Ovary (tissue), 7 donors: ENCODE measurements at regions not wholly inside any gene's neighbourhood (a gene's known extent, or its start where the extent isn't known, plus 50 kb on each side); places are given as distances from the start of the nearest gene placed in this dataset.

Source experiments
- DNase-seq, 5 donors: peaks; one replicate each; pipeline ENCODE4 v3.0.0-alpha.2; 2019 to 2020
- H3K27ac ChIP-seq, 2 donors: fragments of 200-600 bp; one replicate each; pipeline versions ENCODE4 v1.5.1 to v1.8.0; 2019 to 2022
- H3K27me3 ChIP-seq: fragments of 200-600 bp; one replicate; pipeline ENCODE4 v1.8.0; 2022
- H3K36me3 ChIP-seq: fragments of 200-600 bp; sonication (generic); one replicate; pipeline ENCODE4 v1.5.1; 2019
- H3K4me1 ChIP-seq: one replicate; pipeline ENCODE4 v1.8.1; 2013; ENCODE audit warnings: mild to moderate bottlenecking, moderate library complexity; ENCODE audit not compliant: insufficient read depth
- H3K4me3 ChIP-seq: fragments of 200-600 bp; sonication (generic); one replicate; pipeline ENCODE4 v1.5.1; 2017
- H3K9me3 ChIP-seq, 2 donors: fragments of 200-600 bp in 1 of 2; sonication (generic) in 1 of 2; one replicate each; pipeline versions ENCODE4 v1.5.1 to v1.8.1; 2013 to 2019; ENCODE audit warnings: mild to moderate bottlenecking in 1 of 2, moderate library complexity in 1 of 2
- CTCF ChIP-seq, 3 donors: fragments of 450-650 bp in 2 of 3; fragments of 200-600 bp in 1 of 3; IDR thresholded peaks; one replicate each; pipeline versions ENCODE4 v1.5.1 to v1.8.0; 2016 to 2022; ENCODE audit warnings: antibody characterized with exemption in 3 of 3, mild to moderate bottlenecking in 1 of 3
- EP300 ChIP-seq: sonication (generic); formaldehyde crosslinking; IDR thresholded peaks from one replicate; pipeline ENCODE4 v1.6.1; 2017; ENCODE audit warnings: antibody characterized with exemption
- POLR2A ChIP-seq: fragments of 450-650 bp; IDR thresholded peaks from one replicate; pipeline ENCODE4 v1.6.1; 2017; ENCODE audit warnings: antibody characterized with exemption, mild to moderate bottlenecking, moderate library complexity
- WGBS, 3 donors: extraction: QIAGEN DNeasy Blood & Tissue Kit in 1 of 3; methylation state at CpG; one replicate each; pipeline versions ENCODE4 v1.1.5 to v1.1.7; 2013 to 2017; 5-methylcytosine and 5-hydroxymethylcytosine counted together
- intact Hi-C, 4 donors: fragments of 100-400 bp; cut with DNase I; formaldehyde crosslinking; loops; one replicate each; pipeline versions ENCODE4 v1.11.0 to v1.15.1; 2022 to 2023
- donor health status: DM: no; HTN: no; CAD: no; lungs with moderate emphysema.
- donor health status: DM: no; HTN: no; CAD: no.
- donor health status: Bipolar disorder and iron deficiency.
- donor health status: DM: no; HTN: no; CAD: no.
- donor health status: DM: yes; HTN: yes; CAD: no.

GRCh38 chr4:20464381-20464780 lies 212.7 kb downstream of the SLIT2 start:
- Histone ChIP-seq H3K4me3 (no peak overlapping the region), H3K27ac (no peak overlapping the region), H3K9me3 (no peaks in the 10 kb centered on the region), H3K36me3 (no peaks in the 10 kb centered on the region), H3K4me1 (no peaks in the 10 kb centered on the region), H3K27me3 (no peaks in the 10 kb centered on the region)
- WGBS, 3 donors, result 82 to 92% (median 92%) methylated on average over 5 of the region's 5 CpGs
- TF ChIP-seq EP300, result no peak
- no peak for TF ChIP-seq CTCF (IDR thresholded peaks at IDR 0.05)
- TF ChIP-seq POLR2A, result no peak
- intact Hi-C loops, result no loop called here
- DNase-seq, result no peak

DNA sequence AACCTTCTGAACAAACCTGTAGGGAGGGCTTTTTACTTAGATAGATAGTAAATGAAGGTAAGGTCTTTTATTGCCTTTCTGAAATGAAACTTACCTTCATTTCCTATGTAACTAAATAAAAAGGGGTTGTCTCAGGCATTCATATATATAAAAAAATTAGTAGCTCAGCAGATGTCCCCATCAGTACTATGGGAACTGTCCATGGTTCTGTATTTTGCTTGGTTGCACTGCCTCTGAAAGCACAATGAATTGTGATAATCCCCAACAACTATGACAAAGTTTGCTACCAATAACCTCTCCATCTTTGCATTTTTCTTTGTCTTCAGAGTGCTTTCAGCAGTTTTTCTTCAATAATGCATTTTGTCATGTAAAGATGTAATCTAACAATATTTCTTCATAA lies 222.4 kb downstream of the SLIT2 start:
- no peaks in the 10 kb centered on the region for H3K4me1 ChIP-seq
- H3K9me3 ChIP-seq, result no peaks in the 10 kb centered on the region
- no peaks in the 10 kb centered on the region for H3K27me3 ChIP-seq
- DNase-seq, result no peak
- no peak for TF ChIP-seq CTCF (IDR thresholded peaks at IDR 0.05)
- no peak for TF ChIP-seq EP300
- TF ChIP-seq POLR2A, result no peak
- H3K36me3 ChIP-seq, result no peaks in the 10 kb centered on the region
- H3K27ac ChIP-seq, result no peak overlapping the region
- intact Hi-C loops, result no loop called here
- H3K4me3 ChIP-seq, result no peak overlapping the region

- WGBS, 3 donors, result 84 to 92% (median 90%) methylated on average over 1 of the region's 1 CpG
- DNase-seq, result no peak
- Histone ChIP-seq H3K27me3 (no peaks in the 10 kb centered on the region), H3K4me3 (no peak overlapping the region), H3K27ac (no peak overlapping the region), H3K36me3 (no peaks in the 10 kb centered on the region), H3K9me3 (no peaks in the 10 kb centered on the region), H3K4me1 (no peaks in the 10 kb centered on the region)
- intact Hi-C loops, result no loop called here
- TF ChIP-seq POLR2A (no peak), CTCF (IDR thresholded peaks at IDR 0.05) (no peak), EP300 (no peak)
Measured at GRCh38 chr4:20478412-20478811, 221.8 kb upstream of the PACRGL start.

GRCh38 chr4:20480165-20480947 lies 219.9 kb upstream of the PACRGL start:
- 70 to 77% (median 72%) methylated on average over 7 of the region's 7 CpGs for WGBS, 3 donors
- H3K4me3 ChIP-seq, result no peak overlapping the region
- TF ChIP-seq EP300 (no peak), POLR2A (no peak), CTCF (IDR thresholded peaks at IDR 0.05) (no peak)
- no peak for DNase-seq
- no peaks in the 10 kb centered on the region for H3K27me3 ChIP-seq
- no peak overlapping the region for H3K27ac ChIP-seq
- intact Hi-C loops, result no loop called here
- no peaks in the 10 kb centered on the region for H3K4me1 ChIP-seq
- no peaks in the 10 kb centered on the region for H3K9me3 ChIP-seq
- no peaks in the 10 kb centered on the region for H3K36me3 ChIP-seq
